ENCODE measurements at regions not wholly inside any gene's neighbourhood (a gene's known extent, or its start where the extent isn't known, plus 50 kb on each side); places are given as distances from the start of the nearest gene placed in this dataset.

DNA sequence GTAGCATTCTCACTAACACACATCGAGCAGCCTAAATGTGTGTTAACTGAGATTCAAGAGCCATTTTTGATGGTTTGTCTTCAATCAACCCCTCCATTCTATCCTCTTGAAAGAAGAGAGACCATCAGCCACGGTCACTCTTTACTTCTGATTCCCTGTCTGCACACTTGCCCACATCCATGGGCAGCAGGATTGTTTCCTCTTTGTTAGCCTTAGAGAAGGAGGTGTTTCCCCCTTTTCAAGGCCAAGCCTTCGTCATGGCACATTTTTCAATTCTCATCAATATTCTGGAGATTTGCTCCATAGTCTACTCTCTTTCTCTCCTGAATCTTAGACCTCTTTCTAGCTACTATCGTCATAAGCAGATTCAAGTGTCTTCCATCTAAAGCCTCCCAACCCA, 522.4 kb upstream of the NAALADL2 start:
- no TSS peak for BruUV-seq (replicated peaks)
- no peak overlapping the region for H3K4me3 ChIP-seq (ENCODE audit: low read depth, low read length, poor library complexity, severe bottlenecking)
- CTCF ChIA-PET (ENCODE audit: unreplicated experiment), result no interaction called here
- H4K20me1 ChIP-seq (ENCODE audit: insufficient read depth, low read length), result no peaks in the 10 kb centered on the region
- no peaks in the 10 kb centered on the region for H3K9me3 ChIP-seq (ENCODE audit: low read length)
- no peaks in the 10 kb centered on the region for H3K4me1 ChIP-seq (ENCODE audit: insufficient read depth, low read length, poor library complexity, severe bottlenecking)
- TF ChIP-seq, protein P1, sequence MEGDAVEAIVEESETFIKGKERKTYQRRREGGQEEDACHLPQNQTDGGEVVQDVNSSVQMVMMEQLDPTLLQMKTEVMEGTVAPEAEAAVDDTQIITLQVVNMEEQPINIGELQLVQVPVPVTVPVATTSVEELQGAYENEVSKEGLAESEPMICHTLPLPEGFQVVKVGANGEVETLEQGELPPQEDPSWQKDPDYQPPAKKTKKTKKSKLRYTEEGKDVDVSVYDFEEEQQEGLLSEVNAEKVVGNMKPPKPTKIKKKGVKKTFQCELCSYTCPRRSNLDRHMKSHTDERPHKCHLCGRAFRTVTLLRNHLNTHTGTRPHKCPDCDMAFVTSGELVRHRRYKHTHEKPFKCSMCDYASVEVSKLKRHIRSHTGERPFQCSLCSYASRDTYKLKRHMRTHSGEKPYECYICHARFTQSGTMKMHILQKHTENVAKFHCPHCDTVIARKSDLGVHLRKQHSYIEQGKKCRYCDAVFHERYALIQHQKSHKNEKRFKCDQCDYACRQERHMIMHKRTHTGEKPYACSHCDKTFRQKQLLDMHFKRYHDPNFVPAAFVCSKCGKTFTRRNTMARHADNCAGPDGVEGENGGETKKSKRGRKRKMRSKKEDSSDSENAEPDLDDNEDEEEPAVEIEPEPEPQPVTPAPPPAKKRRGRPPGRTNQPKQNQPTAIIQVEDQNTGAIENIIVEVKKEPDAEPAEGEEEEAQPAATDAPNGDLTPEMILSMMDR (conservative IDR thresholded peaks at IDR 0.05; ENCODE audit: low read length), result no peak
- H3K79me2 ChIP-seq (ENCODE audit: insufficient read depth, low read depth, low read length), result no peaks in the 10 kb centered on the region
- H3K9me2 ChIP-seq (ENCODE audit: insufficient read depth, low read length), result no peaks in the 10 kb centered on the region
- no peak for DNase-seq (ENCODE audit: low spot score)
- intact Hi-C loops (cut with micrococcal nuclease; ENCODE audit: unreplicated experiment), result no loop called here
- no peak overlapping the region for H3K27ac ChIP-seq (ENCODE audit: low read depth, low read length, poor library complexity, severe bottlenecking)
- POLR2A ChIA-PET, result no interaction called here
- no peak overlapping the region for H2AFZ ChIP-seq (ENCODE audit: low read length)
- H3K4me2 ChIP-seq (ENCODE audit: low read length), result no peak overlapping the region
- H3K36me3 ChIP-seq (ENCODE audit: insufficient read depth, low read length), result no peaks in the 10 kb centered on the region

DNA sequence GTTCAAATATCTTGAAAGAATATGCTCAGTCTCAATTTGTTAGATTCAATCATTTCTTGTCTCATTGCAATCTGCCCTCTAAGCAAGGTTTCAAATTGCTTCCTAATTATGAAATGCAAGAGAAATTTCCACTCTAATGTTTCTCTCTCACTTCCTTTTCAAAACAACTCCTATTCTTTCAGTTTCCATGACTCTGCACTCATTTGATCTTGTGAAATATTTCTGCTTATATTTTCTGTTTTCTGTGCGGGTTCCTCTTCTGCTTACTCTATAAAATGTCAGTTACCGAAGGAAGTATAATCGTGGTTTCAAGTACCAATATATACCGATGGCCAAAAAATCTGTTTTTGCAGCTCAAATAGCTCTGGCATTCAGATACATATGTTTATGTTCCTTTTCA, 521.9 kb upstream of the NAALADL2 start:
- Histone ChIP-seq H3K4me3 (ENCODE audit: low read depth, low read length, poor library complexity, severe bottlenecking) (no peak overlapping the region), H3K27ac (ENCODE audit: low read depth, low read length, poor library complexity, severe bottlenecking) (no peak overlapping the region), H3K9me3 (ENCODE audit: low read length) (no peaks in the 10 kb centered on the region), H3K9me2 (ENCODE audit: insufficient read depth, low read length) (no peaks in the 10 kb centered on the region), H3K36me3 (ENCODE audit: insufficient read depth, low read length) (no peaks in the 10 kb centered on the region), H4K20me1 (ENCODE audit: insufficient read depth, low read length) (no peaks in the 10 kb centered on the region), H3K79me2 (ENCODE audit: insufficient read depth, low read depth, low read length) (no peaks in the 10 kb centered on the region), H3K4me2 (ENCODE audit: low read length) (no peak overlapping the region), H2AFZ (ENCODE audit: low read length) (no peak overlapping the region), H3K4me1 (ENCODE audit: insufficient read depth, low read length, poor library complexity, severe bottlenecking) (no peaks in the 10 kb centered on the region)
- no TSS peak for BruUV-seq (replicated peaks)
- CTCF ChIA-PET (ENCODE audit: unreplicated experiment), result no interaction called here
- intact Hi-C loops (cut with micrococcal nuclease; ENCODE audit: unreplicated experiment), result no loop called here
- POLR2A ChIA-PET, result no interaction called here
- DNase-seq (ENCODE audit: low spot score), result no peak
- no peak for TF ChIP-seq EZH2phosphoT487 (IDR thresholded peaks at IDR 0.05; ENCODE audit: borderline replicate concordance, low read depth, low read length)
- TF ChIP-seq, protein P1 (conservative IDR thresholded peaks at IDR 0.05; ENCODE audit: low read length), result no peak

DNA sequence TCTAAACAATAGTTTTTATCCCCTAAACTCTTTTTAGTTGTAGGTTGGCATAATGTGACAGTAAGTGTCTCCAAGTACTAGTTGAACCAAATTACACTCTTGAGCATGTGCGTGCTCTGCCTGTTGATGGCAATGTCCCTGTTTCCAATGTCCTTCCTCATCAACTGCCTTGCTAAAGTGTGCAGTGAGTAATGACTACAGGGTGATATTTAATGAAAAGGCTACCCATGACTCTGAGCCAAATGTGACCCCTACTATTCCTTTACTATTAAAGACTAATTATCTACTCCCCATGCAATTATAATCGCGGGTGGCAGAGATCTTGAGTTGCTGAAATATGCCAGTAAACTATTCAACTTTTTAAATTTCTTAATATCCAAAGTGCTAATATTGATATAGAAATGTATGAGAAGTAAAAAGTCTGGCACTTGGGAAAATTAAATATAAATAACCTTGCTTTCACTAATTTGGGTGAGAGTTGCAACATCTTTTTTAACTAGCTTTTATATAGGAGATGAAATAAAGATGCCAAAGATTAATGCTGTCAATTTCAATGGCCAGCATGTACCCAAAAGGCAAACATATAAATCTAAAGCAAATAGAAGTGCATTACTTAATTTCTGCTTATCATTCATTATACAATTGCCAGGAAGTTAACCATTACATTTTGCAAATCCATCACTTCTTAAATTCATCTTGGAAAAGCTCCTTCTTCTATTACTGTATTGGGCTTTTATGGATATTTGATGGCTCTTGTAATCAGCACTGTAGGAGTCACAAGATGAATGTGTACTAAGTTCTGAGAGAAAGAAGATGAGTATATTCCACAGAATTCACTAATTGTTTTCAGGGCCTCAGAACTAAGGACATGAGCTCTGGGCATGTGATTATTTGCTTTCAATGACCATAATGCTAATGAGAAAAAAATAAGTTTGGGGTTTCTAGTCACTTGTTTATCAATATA, 518.2 kb upstream of the NAALADL2 start:
- no TSS peak for BruUV-seq (replicated peaks)

More for the DNA sequence above, 518.2 kb upstream of the NAALADL2 start:
- Histone ChIP-seq H3K4me2 (ENCODE audit: low read length) (no peak overlapping the region), H3K4me1 (ENCODE audit: insufficient read depth, low read length, poor library complexity, severe bottlenecking) (no peaks in the 10 kb centered on the region), H3K4me3 (ENCODE audit: low read depth, low read length, poor library complexity, severe bottlenecking) (no peak overlapping the region), H2AFZ (ENCODE audit: low read length) (no peak overlapping the region), H3K9me2 (ENCODE audit: insufficient read depth, low read length) (no peaks in the 10 kb centered on the region), H3K79me2 (ENCODE audit: insufficient read depth, low read depth, low read length) (no peaks in the 10 kb centered on the region), H3K9me3 (ENCODE audit: low read length) (no peaks in the 10 kb centered on the region), H4K20me1 (ENCODE audit: insufficient read depth, low read length) (no peaks in the 10 kb centered on the region), H3K27ac (ENCODE audit: low read depth, low read length, poor library complexity, severe bottlenecking) (no peak overlapping the region), H3K36me3 (ENCODE audit: insufficient read depth, low read length) (no peaks in the 10 kb centered on the region)
- intact Hi-C loops (cut with micrococcal nuclease; ENCODE audit: unreplicated experiment), result no loop called here
- TF ChIP-seq EZH2phosphoT487 (IDR thresholded peaks at IDR 0.05; ENCODE audit: borderline replicate concordance, low read depth, low read length), result no peak
- TF ChIP-seq, protein P1 (conservative IDR thresholded peaks at IDR 0.05; ENCODE audit: low read length), result no peak
- POLR2A ChIA-PET, result no interaction called here
- no peak for DNase-seq (ENCODE audit: low spot score)
- CTCF ChIA-PET (ENCODE audit: unreplicated experiment), result no interaction called here
